ENCODE measurements at regions not wholly inside any gene's neighbourhood (a gene's known extent, or its start where the extent isn't known, plus 50 kb on each side); places are given as distances from the start of the nearest gene placed in this dataset.
"Not testable (repeated sequence)": the region's sequence is repeated elsewhere in the genome, so short reads cannot be mapped to it uniquely, and the experiment has no call there.

DNA sequence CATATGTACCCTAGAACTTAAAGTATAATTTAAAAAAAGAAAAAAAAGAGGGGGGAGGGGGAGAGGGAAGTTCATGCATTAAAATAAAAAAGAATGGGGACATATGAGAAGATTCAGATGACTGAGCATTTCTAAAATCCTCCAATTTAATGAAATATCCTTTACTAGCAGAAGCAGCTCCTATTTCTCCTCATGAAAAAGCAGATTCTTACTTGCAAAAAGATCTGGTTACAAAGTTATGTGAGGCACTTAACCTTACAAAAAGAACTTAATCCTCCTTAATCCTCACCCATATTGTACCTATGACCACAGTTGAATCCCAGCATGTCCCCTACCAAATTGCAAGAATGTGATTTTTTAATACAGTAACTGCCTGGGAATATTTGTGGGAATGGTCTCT, 298.5 kb downstream of the SRGAP2C start:
- ChIA-PET POLR2A (no interaction called here), CTCF (interaction anchor here (0.6 kb wide), 1 partner anchor 51 kb away, joined by 3 read pairs; no protein-coding TSS in a partner anchor)
- BruUV-seq (replicated peaks), result no TSS peak
- H3K4me1 ChIP-seq (ENCODE audit: control insufficient read depth, insufficient read depth, low read length), result no peaks in the 10 kb centered on the region
- in situ Hi-C loops (cut with HindIII; ENCODE audit: low pct_unique_long_range_greater_than_20kb, low sequenced_read_pairs), result no loop called here
- H3K9me3 ChIP-seq (ENCODE audit: control insufficient read depth, insufficient read depth, low read depth, low read length), result peaks cover 6% of the 10 kb centered on the region; the same call in 1 of the 2 replicates
- no peak overlapping the region for H3K27ac ChIP-seq (ENCODE audit: low read length)
- ATAC-seq, result no peak
- H3K36me3 ChIP-seq (ENCODE audit: control insufficient read depth, insufficient read depth, low read length), result no peaks in the 10 kb centered on the region
- intact Hi-C loops (cut with micrococcal nuclease; ENCODE audit: unreplicated experiment), result loop anchor here (10.0 kb wide), 1 partner anchor 62 kb away; no protein-coding TSS in a partner anchor
- no peak for DNase-seq (ENCODE audit: low read depth, low spot score)
- H3K27me3 ChIP-seq (ENCODE audit: control insufficient read depth, insufficient read depth, low read length), result no peaks in the 10 kb centered on the region
- no peak overlapping the region for H3K4me3 ChIP-seq (ENCODE audit: low read depth in 2 of 2, low read length in 2 of 2)
- TF ChIP-seq CTCF (IDR thresholded peaks at IDR 0.05), result no peak
- TF ChIP-seq REST (IDR thresholded peaks at IDR 0.05; ENCODE audit: insufficient read depth in 1 of 2, low read depth in 2 of 2, low read length in 1 of 2), result no peak
- TF ChIP-seq SIN3A (IDR thresholded peaks at IDR 0.05; ENCODE audit: borderline replicate concordance, insufficient read depth, low read depth, low read length), result no peak

DNA sequence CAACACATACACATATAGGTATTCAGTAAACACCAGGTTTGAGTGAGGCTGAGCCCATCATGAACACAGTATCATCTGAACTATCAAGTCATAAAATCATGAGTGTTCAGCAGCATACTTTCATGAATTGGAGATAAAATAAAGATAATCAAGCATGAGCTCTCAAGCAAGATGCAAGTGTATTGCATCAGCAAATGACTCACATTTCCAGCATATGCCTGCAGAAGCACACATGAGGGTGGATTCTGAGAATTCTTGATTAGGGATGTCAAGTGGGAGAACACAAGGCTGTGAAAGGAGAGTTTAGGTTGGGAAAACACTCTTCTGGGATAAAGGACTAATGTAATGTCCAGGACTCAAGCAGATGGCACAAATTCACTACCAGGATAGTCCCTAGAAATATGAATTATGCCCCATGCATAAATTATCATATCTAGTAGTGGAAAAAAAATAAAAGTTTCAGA, 299.2 kb downstream of the SRGAP2C start:
- in situ Hi-C loops (cut with HindIII; ENCODE audit: low pct_unique_long_range_greater_than_20kb, low sequenced_read_pairs) (no loop called here), intact Hi-C loops (cut with micrococcal nuclease; ENCODE audit: unreplicated experiment) (loop anchor here (10.0 kb wide), 1 partner anchor 61 kb away; no protein-coding TSS in a partner anchor)
- ATAC-seq (no peak), DNase-seq (ENCODE audit: low read depth, low spot score) (no peak)
- Histone ChIP-seq H3K27me3 (ENCODE audit: control insufficient read depth, insufficient read depth, low read length) (no peaks in the 10 kb centered on the region), H3K27ac (ENCODE audit: low read length) (no peak overlapping the region), H3K4me1 (ENCODE audit: control insufficient read depth, insufficient read depth, low read length) (no peaks in the 10 kb centered on the region), H3K4me3 (ENCODE audit: low read depth in 2 of 2, low read length in 2 of 2) (no peak overlapping the region), H3K36me3 (ENCODE audit: control insufficient read depth, insufficient read depth, low read length) (no peaks in the 10 kb centered on the region), H3K9me3 (ENCODE audit: control insufficient read depth, insufficient read depth, low read depth, low read length) (peaks cover 6% of the 10 kb centered on the region; the same call in 1 of the 2 replicates)
- POLR2A ChIA-PET, result no interaction called here
- TF ChIP-seq SIN3A (IDR thresholded peaks at IDR 0.05; ENCODE audit: borderline replicate concordance, insufficient read depth, low read depth, low read length) (no peak), CTCF (IDR thresholded peaks at IDR 0.05) (no peak), POLR2AphosphoS5 (IDR thresholded peaks at IDR 0.05; ENCODE audit: low read depth, low read length) (no peak), REST (IDR thresholded peaks at IDR 0.05; ENCODE audit: insufficient read depth in 1 of 2, low read depth in 2 of 2, low read length in 1 of 2) (no peak), TCF7L2 (IDR thresholded peaks at IDR 0.05; ENCODE audit: low read depth, low read length) (no peak)
- BruUV-seq (replicated peaks), result no TSS peak
- CTCF ChIA-PET, result no interaction called here

DNA sequence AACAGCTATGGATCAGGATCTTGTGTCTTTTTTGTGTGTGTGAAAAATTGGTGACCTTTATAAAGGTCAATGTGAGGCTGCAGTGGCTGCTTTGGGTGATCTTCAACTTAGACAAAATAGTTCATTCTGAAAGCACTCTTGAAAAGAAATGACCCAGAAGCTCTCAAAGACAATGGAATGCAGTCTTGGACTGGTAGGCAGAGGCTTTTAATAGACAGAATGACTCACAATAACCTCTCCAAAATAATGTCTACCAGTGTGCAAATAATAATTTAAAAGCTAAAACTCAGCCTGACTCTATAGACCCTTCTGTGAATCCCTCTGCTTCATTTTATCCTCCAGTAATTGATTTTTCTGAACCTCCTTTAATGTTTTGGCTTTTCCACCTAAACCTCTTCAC, 310.0 kb downstream of the SRGAP2C start:
- H3K36me3 ChIP-seq (ENCODE audit: control insufficient read depth, insufficient read depth, low read length); BruUV-seq (replicated peaks); intact Hi-C loops (cut with micrococcal nuclease; ENCODE audit: unreplicated experiment); H3K27ac ChIP-seq (ENCODE audit: low read length); H3K9me3 ChIP-seq (ENCODE audit: control insufficient read depth, insufficient read depth, low read depth, low read length); POLR2A ChIA-PET; H3K27me3 ChIP-seq (ENCODE audit: control insufficient read depth, insufficient read depth, low read length); H3K4me1 ChIP-seq (ENCODE audit: control insufficient read depth, insufficient read depth, low read length); H3K4me3 ChIP-seq (ENCODE audit: low read depth in 2 of 2, low read length in 2 of 2); DNase-seq (ENCODE audit: low read depth, low spot score); ATAC-seq; in situ Hi-C loops (cut with HindIII; ENCODE audit: low pct_unique_long_range_greater_than_20kb, low sequenced_read_pairs): not testable (repeated sequence)
- CTCF ChIA-PET, result interaction anchor here (1.1 kb wide), 1 partner anchor 18 kb away, joined by 3 read pairs; no protein-coding TSS in a partner anchor

- ATAC-seq; H3K4me3 ChIP-seq (ENCODE audit: low read depth in 2 of 2, low read length in 2 of 2); BruUV-seq (replicated peaks); in situ Hi-C loops (cut with HindIII; ENCODE audit: low pct_unique_long_range_greater_than_20kb, low sequenced_read_pairs); H3K4me1 ChIP-seq (ENCODE audit: control insufficient read depth, insufficient read depth, low read length); H3K27ac ChIP-seq (ENCODE audit: low read length); DNase-seq (ENCODE audit: low read depth, low spot score); intact Hi-C loops (cut with micrococcal nuclease; ENCODE audit: unreplicated experiment); H3K27me3 ChIP-seq (ENCODE audit: control insufficient read depth, insufficient read depth, low read length); H3K9me3 ChIP-seq (ENCODE audit: control insufficient read depth, insufficient read depth, low read depth, low read length); CTCF ChIA-PET; POLR2A ChIA-PET; H3K36me3 ChIP-seq (ENCODE audit: control insufficient read depth, insufficient read depth, low read length): not testable (repeated sequence)
These were observed 326.7 kb downstream of the SRGAP2C start for GRCh38 chr1:121511455-121511854.

All from Panc1 (cell line).